GM21737 (cell line): ENCODE measurements at regions not wholly inside any gene's neighbourhood (a gene's known extent, or its start where the extent isn't known, plus 50 kb on each side); places are given as distances from the start of the nearest gene placed in this dataset.

Source experiments
- ATAC-seq: cut with Tn5 transposase; IDR thresholded peaks from one replicate; pipeline ENCODE4 v1.9.1; 2021; ENCODE audit warnings: mild to moderate bottlenecking, moderate library complexity; ENCODE audit not compliant: unreplicated experiment

GRCh38 chr2:149826471-149827125, 239.0 kb upstream of the MMADHC start:
- no peak for ATAC-seq

DNA sequence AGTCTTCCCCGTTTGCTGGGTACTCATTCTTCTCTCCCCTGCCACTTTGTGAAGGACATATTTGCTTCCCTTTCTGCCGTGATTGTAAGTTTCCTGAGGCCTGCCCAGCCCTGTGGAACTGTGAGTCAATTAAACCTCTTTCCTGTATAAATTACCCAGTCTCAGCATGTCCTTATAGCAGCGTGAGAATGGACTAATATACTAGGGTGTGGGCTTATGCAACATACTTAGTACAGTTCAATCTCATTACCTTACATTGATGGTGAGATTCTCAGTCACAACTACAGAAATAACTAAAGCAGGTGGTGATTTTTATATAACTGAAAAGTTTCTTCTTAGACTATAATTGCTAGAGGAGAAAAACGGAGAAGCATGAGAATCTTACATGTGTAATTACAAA, 237.9 kb upstream of the MMADHC start:
- ATAC-seq = no peak

- no peak for ATAC-seq
Measured at GRCh38 chr2:149824136-149824535, 236.6 kb upstream of the MMADHC start.

GRCh38 chr2:149819356-149819957, 231.9 kb upstream of the MMADHC start:
- no peak for ATAC-seq

- ATAC-seq = no peak
Measured at GRCh38 chr2:149816756-149817551, 229.4 kb upstream of the MMADHC start.

- ATAC-seq = no peak
Measured at GRCh38 chr2:149815941-149816340, 228.4 kb upstream of the MMADHC start.

DNA sequence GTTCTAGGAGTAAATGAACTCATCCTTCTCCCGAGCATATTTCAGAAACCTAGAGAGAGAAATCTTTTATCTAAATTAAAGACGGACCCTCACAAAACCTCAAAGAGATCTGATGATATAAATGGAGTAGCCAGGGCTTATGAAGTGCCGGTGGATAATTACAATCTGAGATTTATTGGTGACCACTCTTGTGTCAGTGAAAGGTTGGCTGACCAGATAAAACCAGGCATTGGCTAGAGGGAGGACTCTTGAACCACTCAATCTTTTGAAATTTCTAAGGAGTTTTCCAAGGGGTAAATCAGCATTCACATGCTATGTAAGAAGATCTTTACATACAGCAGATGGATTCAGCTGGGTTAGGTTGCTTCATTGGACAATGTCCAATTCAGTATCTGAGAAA, 227.3 kb upstream of the MMADHC start:
- ATAC-seq = no peak

- no peak for ATAC-seq
Measured at GRCh38 chr2:149814049-149814448, 226.5 kb upstream of the MMADHC start.

DNA sequence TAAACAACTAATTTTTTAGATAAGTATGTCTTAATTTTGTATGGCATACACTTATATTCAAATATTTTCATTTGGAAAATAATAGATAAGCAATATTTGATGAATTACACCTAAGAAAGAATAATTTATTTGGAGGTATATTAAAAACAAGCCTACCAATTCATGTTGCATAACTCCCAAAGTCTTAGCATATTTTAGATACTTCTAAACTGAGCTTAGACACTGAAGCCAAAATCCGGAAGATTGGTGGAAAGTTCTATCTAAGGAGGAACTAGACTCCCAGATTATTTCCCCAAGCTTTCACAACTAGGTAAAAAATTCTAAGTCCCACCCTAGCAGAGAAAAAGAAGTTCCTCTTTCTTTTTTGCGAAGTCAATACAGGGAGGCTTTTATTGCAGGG, 221.0 kb upstream of the MMADHC start:
- no peak for ATAC-seq

- ATAC-seq = no peak
Measured at GRCh38 chr2:149806651-149807050, 219.1 kb upstream of the MMADHC start.

GRCh38 chr2:149800624-149801542, 213.3 kb upstream of the MMADHC start:
- no peak for ATAC-seq

DNA sequence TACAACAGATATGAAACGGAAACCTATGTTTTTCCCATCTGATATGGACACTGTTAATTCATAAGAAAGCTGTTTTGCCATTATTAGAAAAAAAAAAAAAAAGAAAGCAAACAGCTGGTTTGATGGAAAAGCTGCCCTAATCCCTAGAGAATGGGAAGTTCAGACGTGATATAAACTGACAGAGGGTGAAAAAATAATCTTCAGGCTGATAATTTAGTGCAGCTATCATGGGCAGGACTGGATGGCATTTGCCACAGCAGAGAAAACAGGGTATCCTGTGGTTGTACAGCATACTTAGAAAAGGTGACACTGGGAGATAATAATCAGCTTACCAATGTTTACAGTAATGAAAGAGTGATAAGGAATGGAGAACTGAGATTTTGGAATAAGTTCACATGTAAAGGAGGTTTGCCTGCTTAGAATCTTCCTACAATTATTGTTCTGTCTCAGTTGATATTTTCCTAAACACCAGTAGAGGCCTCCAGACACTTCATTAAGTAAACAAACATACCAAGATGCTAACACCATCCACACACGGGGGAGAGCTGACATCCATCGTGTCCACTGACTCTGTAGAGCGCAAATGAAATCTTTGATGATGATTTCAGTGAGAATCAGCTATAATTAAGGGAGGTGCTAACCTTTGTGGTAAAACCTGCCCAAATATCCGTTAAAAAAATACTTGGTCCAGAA, 211.6 kb upstream of the MMADHC start:
- ATAC-seq = no peak

- ATAC-seq = no peak
Measured at GRCh38 chr2:149797030-149797429, 209.5 kb upstream of the MMADHC start.

- ATAC-seq = no peak
Measured at GRCh38 chr2:149789549-149789948, 202.0 kb upstream of the MMADHC start.

DNA sequence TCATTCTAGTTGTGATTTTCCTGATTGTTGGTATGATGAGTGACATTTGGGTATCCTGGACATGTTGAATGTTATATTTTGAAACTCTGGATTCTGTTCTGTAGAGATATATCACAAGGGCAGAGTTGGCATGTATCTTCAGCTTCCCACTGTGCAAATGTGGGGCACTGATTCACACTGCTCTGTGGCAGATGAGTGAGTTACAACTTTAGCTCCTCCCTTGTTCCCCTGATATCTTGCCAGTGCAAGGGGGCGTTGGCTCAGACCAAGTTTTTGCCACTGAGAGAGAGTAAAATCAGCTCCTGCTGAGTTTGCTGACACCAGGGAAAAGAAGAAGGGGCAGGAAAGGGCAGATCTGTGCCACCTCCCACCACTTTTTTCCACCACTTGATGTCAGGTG, 199.6 kb upstream of the MMADHC start:
- no peak for ATAC-seq

GRCh38 chr2:149783284-149783683, 195.7 kb upstream of the MMADHC start:
- no peak for ATAC-seq

- ATAC-seq = no peak
Measured at GRCh38 chr2:149782572-149782971, 195.0 kb upstream of the MMADHC start.

GRCh38 chr2:149781263-149781808, 193.8 kb upstream of the MMADHC start:
- no peak for ATAC-seq

GRCh38 chr2:149773006-149773405, 185.4 kb upstream of the MMADHC start:
- no peak for ATAC-seq

GRCh38 chr2:149768320-149768799, 180.8 kb upstream of the MMADHC start:
- no peak for ATAC-seq
